Fibroblast of the aortic adventitia (primary cell): ENCODE measurements at regions not wholly inside any gene's neighbourhood (a gene's known extent, or its start where the extent isn't known, plus 50 kb on each side); places are given as distances from the start of the nearest gene placed in this dataset.
A peak's percentile ranks its signal among the peaks of the same experiment; 100 is the strongest.

Source experiments
- DNase-seq: peaks from one replicate; pipeline ENCODE4 v3.0.0-alpha.2; 2010; ENCODE audit warnings: low read depth
- H3K4me3 ChIP-seq: 2 replicates; pipeline ENCODE4 v1.5.1; 2011; ENCODE audit warnings: low read depth, mild to moderate bottlenecking, control low read depth, low read length, moderate library complexity
- TF ChIP-seq, protein P1 (sequence below): IDR thresholded peaks from 2 replicates; pipeline ENCODE4 v1.5.1; 2011; ENCODE audit warnings: mild to moderate bottlenecking, low read length, control low read depth, inconsistent platforms; ENCODE audit not compliant: insufficient read depth

DNA sequence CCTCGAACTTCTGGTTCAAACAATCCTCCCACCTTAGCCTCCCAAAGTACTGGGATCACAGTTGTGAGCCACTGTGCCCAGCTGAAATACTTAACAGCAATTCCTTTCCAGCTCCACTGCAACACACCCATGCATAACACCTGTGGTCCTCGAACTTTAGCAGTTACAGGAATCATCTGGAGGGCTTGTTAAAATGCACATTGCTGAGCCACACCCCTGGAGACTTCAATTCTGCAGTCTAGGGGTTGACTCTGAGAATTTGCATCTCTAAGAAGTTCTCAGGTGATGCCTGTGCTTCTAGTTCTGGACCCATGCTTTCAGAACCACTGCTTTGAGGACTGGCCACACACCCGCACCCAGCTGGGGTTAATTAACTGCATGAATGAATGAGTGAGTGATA is 53.1 kb upstream of the UBL3 start:
- no peak for DNase-seq
- TF ChIP-seq, protein P1, sequence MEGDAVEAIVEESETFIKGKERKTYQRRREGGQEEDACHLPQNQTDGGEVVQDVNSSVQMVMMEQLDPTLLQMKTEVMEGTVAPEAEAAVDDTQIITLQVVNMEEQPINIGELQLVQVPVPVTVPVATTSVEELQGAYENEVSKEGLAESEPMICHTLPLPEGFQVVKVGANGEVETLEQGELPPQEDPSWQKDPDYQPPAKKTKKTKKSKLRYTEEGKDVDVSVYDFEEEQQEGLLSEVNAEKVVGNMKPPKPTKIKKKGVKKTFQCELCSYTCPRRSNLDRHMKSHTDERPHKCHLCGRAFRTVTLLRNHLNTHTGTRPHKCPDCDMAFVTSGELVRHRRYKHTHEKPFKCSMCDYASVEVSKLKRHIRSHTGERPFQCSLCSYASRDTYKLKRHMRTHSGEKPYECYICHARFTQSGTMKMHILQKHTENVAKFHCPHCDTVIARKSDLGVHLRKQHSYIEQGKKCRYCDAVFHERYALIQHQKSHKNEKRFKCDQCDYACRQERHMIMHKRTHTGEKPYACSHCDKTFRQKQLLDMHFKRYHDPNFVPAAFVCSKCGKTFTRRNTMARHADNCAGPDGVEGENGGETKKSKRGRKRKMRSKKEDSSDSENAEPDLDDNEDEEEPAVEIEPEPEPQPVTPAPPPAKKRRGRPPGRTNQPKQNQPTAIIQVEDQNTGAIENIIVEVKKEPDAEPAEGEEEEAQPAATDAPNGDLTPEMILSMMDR: no peak
- H3K4me3 ChIP-seq: no peak overlapping the region

DNA sequence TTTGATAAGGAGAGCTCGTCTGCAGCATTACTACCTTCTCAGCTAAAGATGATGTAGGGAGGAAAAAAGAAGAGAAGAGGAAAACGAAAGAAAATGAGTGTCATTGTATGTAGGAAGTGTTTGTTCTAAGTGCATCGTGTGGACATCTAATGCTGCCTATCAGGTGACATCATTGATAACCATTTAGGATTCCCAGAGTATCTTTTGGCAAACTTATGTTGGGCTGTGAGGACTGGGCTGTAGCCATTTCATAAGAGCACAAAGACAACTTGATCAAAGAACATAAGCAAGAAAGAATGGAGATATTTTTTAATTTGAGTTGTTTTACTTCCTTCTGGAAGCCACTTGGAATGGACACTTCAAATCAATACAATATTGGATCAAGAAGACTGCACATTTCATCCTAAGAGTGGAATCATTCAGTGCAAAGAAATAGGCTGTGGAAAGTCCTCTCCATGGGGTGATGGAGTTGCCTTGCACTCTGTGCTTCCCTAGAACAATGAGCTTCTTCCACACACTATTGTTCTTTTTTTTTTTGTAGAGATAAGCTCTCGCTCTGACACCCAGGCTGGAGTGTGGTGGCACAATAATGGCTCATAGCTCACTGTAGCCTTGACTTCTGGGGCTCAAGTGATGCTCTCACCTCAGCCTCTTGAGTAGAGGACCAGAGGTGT is 52.4 kb upstream of the UBL3 start:
- DNase-seq: peak; percentile 14
- no peak overlapping the region for H3K4me3 ChIP-seq

DNA sequence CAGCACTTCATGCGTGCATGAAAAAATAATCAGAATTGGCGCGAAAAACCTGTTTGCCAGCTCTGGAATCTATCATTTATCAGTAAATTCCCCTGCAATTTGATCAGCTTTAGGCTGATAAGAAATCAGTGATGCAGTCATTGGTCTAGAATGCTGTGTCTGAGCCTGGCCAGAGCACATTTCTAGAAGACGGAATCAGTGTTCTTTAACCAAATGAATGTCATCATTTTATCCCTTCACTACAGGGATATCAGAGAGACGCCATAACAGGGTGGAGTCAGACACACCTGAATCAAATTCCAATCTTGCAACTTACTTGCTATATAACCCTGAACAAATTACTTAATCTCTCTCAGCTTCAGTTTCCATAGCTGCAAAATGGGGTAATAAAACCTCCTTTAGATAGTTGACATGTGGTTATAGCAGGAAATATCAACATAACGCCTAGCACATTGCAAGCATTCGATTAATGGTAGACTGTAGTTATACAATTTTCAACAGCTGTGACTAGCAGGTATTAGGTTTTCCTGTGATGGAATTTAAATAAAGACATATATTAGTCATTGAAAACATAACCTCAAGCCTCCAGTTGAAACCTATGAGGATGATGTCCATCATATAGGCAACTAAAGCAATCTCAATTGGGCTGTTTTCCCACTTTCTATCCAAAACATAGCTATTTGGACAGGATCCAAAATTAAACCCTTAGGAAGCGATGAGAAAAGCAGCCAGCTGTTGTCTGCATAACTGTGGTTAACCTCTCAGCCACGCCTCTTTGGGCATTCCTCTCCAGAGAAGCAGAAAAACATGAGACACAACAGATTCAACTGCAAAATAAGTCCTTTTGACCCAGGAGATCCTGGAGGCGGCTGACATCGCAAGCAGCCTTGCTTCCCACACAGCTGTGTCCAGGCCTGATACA is 51.6 kb upstream of the UBL3 start:
- DNase-seq: peak; percentile 96
- TF ChIP-seq, protein P1: no peak
- no peak overlapping the region for H3K4me3 ChIP-seq

More for the DNA sequence above, 52.4 kb upstream of the UBL3 start:
- TF ChIP-seq, protein P1: no peak
